Mucosa of descending colon (tissue), 3 donors: ENCODE measurements at regions not wholly inside any gene's neighbourhood (a gene's known extent, or its start where the extent isn't known, plus 50 kb on each side); places are given as distances from the start of the nearest gene placed in this dataset.
"Not testable (repeated sequence)": the region's sequence is repeated elsewhere in the genome, so short reads cannot be mapped to it uniquely, and the experiment has no call there.

Experiments used
- ATAC-seq: fragments of 200-7000 bp; cut with Tn5 transposase; one replicate; pipeline ENCODE4 v1.9.1; 2020; ENCODE audit warnings: mild to moderate bottlenecking, moderate library complexity
- DNase-seq, 3 donors: peaks; one replicate each; pipeline ENCODE4 v3.0.0-alpha.2; 2020
- H3K36me3 ChIP-seq: fragments of 200-600 bp; one replicate; pipeline ENCODE4 v1.8.0; 2021; ENCODE audit warnings: low read depth, mild to moderate bottlenecking
- H3K4me1 ChIP-seq: fragments of 200-600 bp; one replicate; pipeline ENCODE4 v1.8.0; 2021; ENCODE audit warnings: low read depth, mild to moderate bottlenecking
- H3K4me3 ChIP-seq: fragments of 200-600 bp; one replicate; pipeline ENCODE4 v1.8.0; 2021; ENCODE audit warnings: mild to moderate bottlenecking
- H3K9me3 ChIP-seq: fragments of 200-600 bp; one replicate; pipeline ENCODE4 v1.8.0; 2021; ENCODE audit warnings: mild to moderate bottlenecking
- intact Hi-C, 2 donors: fragments of 100-400 bp; cut with DNase I in 1 of 2; cut with micrococcal nuclease in 1 of 2; formaldehyde crosslinking; loops; one replicate each; pipeline versions ENCODE4 v1.11.0 to v1.11.1; 2022; cut with DNase I, micrococcal nuclease
- TF ChIP-seq, protein P1 (sequence below): fragments of 200-600 bp; IDR thresholded peaks from one replicate; pipeline ENCODE4 v1.8.0; 2022; ENCODE audit warnings: antibody characterized with exemption, mild to moderate bottlenecking
- donor health status: DM: no; HTN: no; CAD: no; lungs with moderate emphysema.
- donor health status: DM: no; HTN: no; CAD: no.
- donor health status: DM: no; HTN: yes; CAD: no.

DNA sequence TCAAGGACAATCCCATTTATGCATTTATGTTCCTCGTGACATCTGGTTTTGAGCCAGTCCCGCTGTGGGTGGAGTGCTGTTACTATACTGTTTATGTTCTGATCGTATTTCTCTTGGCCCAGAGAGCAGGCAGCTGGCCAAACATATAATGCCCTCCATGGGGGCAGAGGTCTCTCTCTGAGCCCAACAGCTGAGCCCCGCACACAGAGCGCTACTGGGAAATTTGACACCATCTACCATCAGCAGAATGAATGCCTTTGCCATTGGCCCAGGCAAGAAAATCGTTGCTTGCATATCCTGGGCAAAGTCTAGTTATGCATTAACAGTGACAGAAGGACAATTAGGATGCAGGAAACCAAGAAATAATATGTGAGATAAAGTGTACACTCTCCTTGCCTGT lies 126.8 kb upstream of the CACNA1A start:
- TF ChIP-seq, protein P1, sequence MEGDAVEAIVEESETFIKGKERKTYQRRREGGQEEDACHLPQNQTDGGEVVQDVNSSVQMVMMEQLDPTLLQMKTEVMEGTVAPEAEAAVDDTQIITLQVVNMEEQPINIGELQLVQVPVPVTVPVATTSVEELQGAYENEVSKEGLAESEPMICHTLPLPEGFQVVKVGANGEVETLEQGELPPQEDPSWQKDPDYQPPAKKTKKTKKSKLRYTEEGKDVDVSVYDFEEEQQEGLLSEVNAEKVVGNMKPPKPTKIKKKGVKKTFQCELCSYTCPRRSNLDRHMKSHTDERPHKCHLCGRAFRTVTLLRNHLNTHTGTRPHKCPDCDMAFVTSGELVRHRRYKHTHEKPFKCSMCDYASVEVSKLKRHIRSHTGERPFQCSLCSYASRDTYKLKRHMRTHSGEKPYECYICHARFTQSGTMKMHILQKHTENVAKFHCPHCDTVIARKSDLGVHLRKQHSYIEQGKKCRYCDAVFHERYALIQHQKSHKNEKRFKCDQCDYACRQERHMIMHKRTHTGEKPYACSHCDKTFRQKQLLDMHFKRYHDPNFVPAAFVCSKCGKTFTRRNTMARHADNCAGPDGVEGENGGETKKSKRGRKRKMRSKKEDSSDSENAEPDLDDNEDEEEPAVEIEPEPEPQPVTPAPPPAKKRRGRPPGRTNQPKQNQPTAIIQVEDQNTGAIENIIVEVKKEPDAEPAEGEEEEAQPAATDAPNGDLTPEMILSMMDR: no peak
- peak; percentile 79 to 93 (median 83) for DNase-seq
- H3K4me3 ChIP-seq: no peak overlapping the region
- peaks cover 2% of the 10 kb centered on the region for H3K9me3 ChIP-seq
- H3K36me3 ChIP-seq: no peaks in the 10 kb centered on the region
- peaks cover 6% of the 10 kb centered on the region for H3K4me1 ChIP-seq
- ATAC-seq: peak; percentile 98
- intact Hi-C loops: no loop called here

DNA sequence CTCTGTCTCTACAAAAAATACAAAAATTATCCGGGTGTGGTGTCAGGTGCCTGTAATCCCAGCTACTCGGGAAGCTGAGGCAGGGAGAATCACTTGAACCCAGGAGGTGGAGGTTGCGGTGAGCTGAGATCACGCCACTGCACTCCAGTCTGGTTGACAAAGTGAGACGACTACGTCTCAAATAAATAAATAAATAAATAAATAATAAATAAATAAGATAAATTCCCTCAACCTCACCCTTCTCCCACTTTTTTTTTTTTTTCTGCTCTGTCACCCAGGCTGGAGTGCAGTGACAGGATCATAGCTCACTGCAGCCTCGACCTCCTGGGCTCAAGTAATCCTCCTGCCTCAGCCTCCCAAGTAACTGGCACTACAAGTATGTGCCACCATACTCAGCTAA lies 125.9 kb upstream of the CACNA1A start:
- H3K9me3 ChIP-seq, DNase-seq, H3K36me3 ChIP-seq, H3K4me3 ChIP-seq, H3K4me1 ChIP-seq, ATAC-seq, intact Hi-C loops: not testable (repeated sequence)

- Histone ChIP-seq H3K4me1 (peaks cover 6% of the 10 kb centered on the region), H3K9me3 (peaks cover 2% of the 10 kb centered on the region), H3K36me3 (no peaks in the 10 kb centered on the region), H3K4me3 (no peak overlapping the region)
- intact Hi-C loops: no loop called here
- TF ChIP-seq, protein P1: no peak
- no peak for DNase-seq
- ATAC-seq: no peak
Observed at GRCh38 chr19:13629687-13630357, 123.5 kb upstream of the CACNA1A start.

DNA sequence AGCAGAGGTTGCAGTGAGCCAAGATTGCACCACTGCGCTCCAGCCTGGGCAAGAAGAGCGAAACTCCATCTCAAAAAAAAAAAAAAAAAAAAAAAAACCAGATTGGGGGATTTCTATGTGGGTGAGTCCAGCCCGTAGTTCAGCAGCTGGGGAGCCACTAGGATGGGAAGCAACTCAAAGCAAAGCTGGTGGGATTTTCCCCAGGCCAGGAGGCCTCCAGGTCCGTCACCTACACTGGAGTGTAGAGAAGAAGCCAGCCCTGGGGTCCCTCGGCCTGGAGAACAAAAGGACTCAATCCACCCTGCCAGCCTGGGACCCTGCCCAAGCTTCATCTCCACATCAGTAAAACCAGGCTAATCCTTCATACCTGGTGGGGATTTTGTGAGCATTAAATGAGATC lies 121.3 kb upstream of the CACNA1A start:
- ATAC-seq (no peak), DNase-seq (no peak)
- Histone ChIP-seq H3K9me3 (no peaks in the 10 kb centered on the region), H3K4me1 (no peaks in the 10 kb centered on the region), H3K4me3 (no peak overlapping the region), H3K36me3 (no peaks in the 10 kb centered on the region)
- intact Hi-C loops: no loop called here
- TF ChIP-seq, protein P1: no peak

DNA sequence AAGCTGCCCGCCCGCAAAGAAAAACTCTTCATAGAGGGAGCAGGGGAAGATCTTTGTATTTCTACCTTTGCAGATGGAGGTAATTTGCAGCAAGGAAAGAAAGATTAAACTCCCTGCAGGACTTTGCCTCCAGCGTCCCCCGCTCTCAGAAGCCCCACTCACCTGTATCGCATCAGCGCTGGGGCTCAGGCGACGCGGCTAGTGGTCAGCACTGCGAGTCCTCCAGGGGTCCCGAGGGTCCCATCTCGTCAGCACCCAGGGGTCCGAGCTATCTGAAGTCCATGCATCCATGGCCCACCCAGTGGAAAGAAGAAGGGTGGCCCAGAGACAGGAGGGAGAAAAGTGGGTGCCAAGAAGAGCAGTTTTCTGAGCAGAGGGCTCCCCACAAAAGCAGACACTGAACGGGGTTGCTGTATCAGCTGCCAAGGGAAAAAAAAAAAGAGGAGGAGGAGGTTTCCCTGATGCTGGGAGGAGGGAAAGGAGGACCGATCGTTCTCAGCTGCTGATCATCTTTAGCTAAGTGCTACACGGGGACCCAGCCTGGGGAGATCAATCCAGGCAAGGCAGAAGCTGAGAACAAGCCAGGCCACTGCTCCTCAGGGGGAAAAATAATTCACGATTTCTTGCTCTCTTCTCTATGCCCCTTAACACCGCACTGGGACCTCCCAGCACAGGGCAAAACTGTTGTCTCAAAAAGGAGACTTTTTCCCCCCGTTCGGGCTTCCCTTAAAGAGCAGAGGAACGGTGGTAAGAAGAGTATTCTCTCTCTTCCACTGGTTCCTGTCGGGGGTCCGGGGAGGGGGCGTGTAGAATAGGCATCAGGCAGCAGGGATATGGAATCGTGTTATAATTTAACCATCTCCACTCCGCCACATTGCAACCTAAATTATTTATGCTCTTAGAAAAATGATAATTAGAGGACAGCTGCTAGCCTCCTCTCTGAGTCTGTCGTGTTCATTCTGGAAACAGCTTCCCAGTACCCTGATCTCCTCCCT lies 117.7 kb upstream of the CACNA1A start:
- intact Hi-C loops: no loop called here
- Histone ChIP-seq H3K4me3 (no peak overlapping the region), H3K4me1 (no peaks in the 10 kb centered on the region), H3K9me3 (no peaks in the 10 kb centered on the region), H3K36me3 (no peaks in the 10 kb centered on the region)
- DNase-seq (no peak), ATAC-seq (no peak)
- TF ChIP-seq, protein P1: no peak
